Parathyroid adenoma (tissue), 2 donors: ENCODE measurements at regions not wholly inside any gene's neighbourhood (a gene's known extent, or its start where the extent isn't known, plus 50 kb on each side); places are given as distances from the start of the nearest gene placed in this dataset.

ENCODE experiments used
- H2AFZ ChIP-seq: fragments of 300-600 bp; sonication (generic); one replicate; pipeline ENCODE4 v1.7.0; 2017; ENCODE audit warnings: antibody characterized with exemption, mild to moderate bottlenecking
- H3K27ac ChIP-seq: fragments of 300-600 bp; sonication (generic); one replicate; pipeline ENCODE4 v1.7.0; 2017
- H3K27me3 ChIP-seq: fragments of 300-600 bp; sonication (generic); one replicate; pipeline ENCODE4 v1.7.0; 2017; ENCODE audit warnings: low read length; ENCODE audit not compliant: control insufficient read depth, insufficient read depth
- H3K36me3 ChIP-seq: fragments of 300-600 bp; sonication (generic); one replicate; pipeline ENCODE4 v1.7.0; 2017; ENCODE audit warnings: low read length; ENCODE audit not compliant: control insufficient read depth, insufficient read depth
- H3K4me1 ChIP-seq: fragments of 300-600 bp; sonication (generic); one replicate; pipeline ENCODE4 v1.7.0; 2017; ENCODE audit warnings: control low read depth
- H3K4me2 ChIP-seq: fragments of 300-600 bp; sonication (generic); one replicate; pipeline ENCODE4 v1.7.0; 2017; ENCODE audit warnings: low read length
- H3K4me3 ChIP-seq: fragments of 300-600 bp; sonication (generic); one replicate; pipeline ENCODE4 v1.7.0; 2017; ENCODE audit warnings: low read depth, low read length
- H3K79me2 ChIP-seq: fragments of 300-600 bp; sonication (generic); one replicate; pipeline ENCODE4 v1.7.0; 2017; ENCODE audit warnings: control low read depth
- H3K9ac ChIP-seq: fragments of 300-600 bp; sonication (generic); one replicate; pipeline ENCODE4 v1.7.0; 2017; ENCODE audit warnings: mild to moderate bottlenecking
- H3K9me3 ChIP-seq: fragments of 300-600 bp; sonication (generic); one replicate; pipeline ENCODE4 v1.7.0; 2017; ENCODE audit warnings: low read length; ENCODE audit not compliant: control insufficient read depth
- CTCF ChIP-seq: fragments of 300-600 bp; sonication (generic); IDR thresholded peaks from one replicate; pipeline ENCODE4 v1.7.0; 2017; ENCODE audit warnings: antibody characterized with exemption, mild to moderate bottlenecking
- donor health status: primary hyperparathyroidism.

DNA sequence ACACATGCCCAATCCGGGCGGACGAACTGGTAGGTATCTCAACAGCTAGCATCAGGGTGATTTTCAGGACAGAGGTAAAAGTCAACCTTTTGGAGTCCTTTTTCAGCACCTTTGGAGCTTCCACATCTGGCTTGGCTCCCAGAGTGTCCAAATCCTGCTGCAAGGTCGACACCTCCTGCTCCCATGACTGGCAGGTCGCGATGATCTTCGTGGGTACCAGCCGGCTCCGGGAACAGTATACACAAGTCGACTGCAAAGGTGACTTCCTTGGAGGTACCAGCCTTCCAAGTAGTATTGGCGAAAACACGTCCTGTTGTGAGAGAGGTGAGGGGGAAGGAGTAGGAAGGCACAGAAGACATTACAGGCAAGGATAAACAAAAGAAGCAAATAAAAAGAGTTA is 672.7 kb downstream of the TMEM121 start:
- H3K27ac ChIP-seq, result no peak overlapping the region
- no peaks in the 10 kb centered on the region for H3K4me1 ChIP-seq
- TF ChIP-seq CTCF, result no peak
- no peaks in the 10 kb centered on the region for H3K9me3 ChIP-seq
- H2AFZ ChIP-seq, result no peak overlapping the region
- H3K4me2 ChIP-seq, result no peak overlapping the region
- no peaks in the 10 kb centered on the region for H3K79me2 ChIP-seq
- H3K36me3 ChIP-seq, result no peaks in the 10 kb centered on the region
- no peaks in the 10 kb centered on the region for H3K27me3 ChIP-seq
- H3K9ac ChIP-seq, result no peak overlapping the region
- no peak overlapping the region for H3K4me3 ChIP-seq

DNA sequence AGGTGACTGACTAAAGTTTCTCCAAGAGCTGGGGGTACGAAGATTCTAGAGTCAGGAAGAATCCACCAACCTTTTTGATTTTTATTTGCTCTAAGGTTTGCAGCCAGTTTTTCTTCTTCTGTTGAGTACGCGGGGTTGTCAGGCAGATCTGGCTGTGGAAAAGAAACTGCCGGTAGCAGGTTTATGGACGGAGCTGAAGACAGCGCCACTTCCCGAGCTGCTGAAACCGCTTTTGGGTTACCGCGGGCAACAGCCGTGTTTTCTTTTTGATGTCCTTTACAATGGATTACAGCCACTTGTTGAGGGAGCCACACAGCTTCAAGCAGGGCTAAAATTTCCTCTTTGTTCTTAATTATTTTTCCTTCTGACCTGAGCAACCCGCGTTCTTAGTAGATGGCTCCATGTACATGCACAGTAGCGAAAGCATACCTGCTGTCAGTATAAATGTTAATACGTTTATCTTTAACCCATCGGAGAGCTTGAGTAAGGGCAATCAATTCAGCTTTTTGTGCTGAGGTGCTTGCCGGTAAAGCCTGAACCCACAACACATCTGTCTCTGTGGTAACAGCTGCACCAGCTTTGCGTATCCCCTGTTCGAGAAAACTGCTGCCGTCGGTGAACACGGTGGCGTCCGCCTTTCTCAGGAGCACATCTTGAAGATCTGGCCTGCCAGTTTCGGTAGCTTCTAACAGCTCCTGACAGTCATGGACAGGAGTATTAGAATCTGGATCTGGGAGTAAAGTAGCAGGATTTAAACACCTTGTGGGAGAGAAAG is 674.3 kb downstream of the TMEM121 start:
- no peak overlapping the region for H3K4me2 ChIP-seq
- no peak overlapping the region for H3K27ac ChIP-seq
- no peaks in the 10 kb centered on the region for H3K36me3 ChIP-seq
- no peak overlapping the region for H3K9ac ChIP-seq
- no peak overlapping the region for H3K4me3 ChIP-seq
- no peaks in the 10 kb centered on the region for H3K79me2 ChIP-seq
- H2AFZ ChIP-seq, result no peak overlapping the region
- no peaks in the 10 kb centered on the region for H3K4me1 ChIP-seq
- H3K9me3 ChIP-seq, result no peaks in the 10 kb centered on the region
- peaks cover under 1% of the 10 kb centered on the region for H3K27me3 ChIP-seq
- no peak for TF ChIP-seq CTCF

GRCh38 chr14:106201376-106201775 is 675.0 kb downstream of the TMEM121 start:
- TF ChIP-seq CTCF, result no peak
- Histone ChIP-seq H3K9me3 (no peaks in the 10 kb centered on the region), H3K27me3 (peaks cover 3% of the 10 kb centered on the region), H3K36me3 (no peaks in the 10 kb centered on the region), H3K4me3 (no peak overlapping the region), H3K27ac (no peak overlapping the region), H3K4me1 (no peaks in the 10 kb centered on the region), H3K9ac (no peak overlapping the region), H3K4me2 (no peak overlapping the region), H3K79me2 (no peaks in the 10 kb centered on the region), H2AFZ (no peak overlapping the region)

- no peaks in the 10 kb centered on the region for H3K9me3 ChIP-seq
- H2AFZ ChIP-seq, result no peak overlapping the region
- no peak overlapping the region for H3K4me3 ChIP-seq
- no peak for TF ChIP-seq CTCF
- H3K79me2 ChIP-seq, result no peaks in the 10 kb centered on the region
- no peaks in the 10 kb centered on the region for H3K36me3 ChIP-seq
- no peak overlapping the region for H3K27ac ChIP-seq
- H3K4me2 ChIP-seq, result no peak overlapping the region
- H3K27me3 ChIP-seq, result peaks cover 3% of the 10 kb centered on the region
- no peak overlapping the region for H3K9ac ChIP-seq
- no peaks in the 10 kb centered on the region for H3K4me1 ChIP-seq
Measured at GRCh38 chr14:106203438-106203837, 677.1 kb downstream of the TMEM121 start.

DNA sequence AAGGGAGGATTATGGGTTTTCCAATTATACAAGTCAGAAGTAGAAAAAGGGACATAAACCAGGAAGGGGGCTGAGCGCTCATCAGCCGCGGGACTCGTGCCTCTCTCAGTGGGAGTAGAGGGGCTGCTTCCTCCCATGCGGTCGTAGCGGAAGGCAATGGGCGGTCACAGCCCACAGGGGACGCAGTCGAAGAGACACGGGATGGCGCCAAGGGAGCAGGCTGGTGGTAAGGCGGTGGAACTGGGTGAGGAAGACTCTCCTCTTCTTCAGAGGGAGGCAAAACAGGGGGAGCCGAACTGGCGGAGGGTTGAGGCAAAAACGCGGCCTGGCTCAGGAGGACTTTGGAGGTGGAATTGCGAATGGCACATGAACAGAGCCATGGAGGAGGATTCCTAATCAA is 677.7 kb downstream of the TMEM121 start:
- Histone ChIP-seq H2AFZ (no peak overlapping the region), H3K27me3 (peaks cover 3% of the 10 kb centered on the region), H3K4me1 (no peaks in the 10 kb centered on the region), H3K9me3 (no peaks in the 10 kb centered on the region), H3K27ac (no peak overlapping the region), H3K4me3 (no peak overlapping the region), H3K36me3 (no peaks in the 10 kb centered on the region), H3K4me2 (no peak overlapping the region), H3K9ac (no peak overlapping the region), H3K79me2 (no peaks in the 10 kb centered on the region)
- TF ChIP-seq CTCF, result no peak
